Hematopoietic multipotent progenitor cell treated with erythropoietin and hydrocortisone succinate and interleukin-3 and kit ligand, for 6 days (in vitro differentiated cells): ENCODE measurements at regions not wholly inside any gene's neighbourhood (a gene's known extent, or its start where the extent isn't known, plus 50 kb on each side); places are given as distances from the start of the nearest gene placed in this dataset.
A peak's percentile ranks its signal among the peaks of the same experiment; 100 is the strongest.

Source experiments
- DNase-seq: peaks from one replicate; pipeline ENCODE4 v3.0.0-alpha.2; 2015

- no peak for DNase-seq
Observed at GRCh38 chr5:7018601-7019000, 305.4 kb downstream of the TENT4A start.

GRCh38 chr5:7036192-7036835 is 323.1 kb downstream of the TENT4A start:
- no peak for DNase-seq

GRCh38 chr5:7039074-7039473 is 325.8 kb downstream of the TENT4A start:
- no peak for DNase-seq

- no peak for DNase-seq
Observed at GRCh38 chr5:7040111-7040510, 326.9 kb downstream of the TENT4A start.

- no peak for DNase-seq
Observed at GRCh38 chr5:7043797-7044196, 330.6 kb downstream of the TENT4A start.

GRCh38 chr5:7047511-7048261 is 334.5 kb downstream of the TENT4A start:
- no peak for DNase-seq

GRCh38 chr5:7050986-7051385 is 337.8 kb downstream of the TENT4A start:
- DNase-seq, result no peak

GRCh38 chr5:7053125-7053524 is 339.9 kb downstream of the TENT4A start:
- DNase-seq, result no peak

GRCh38 chr5:7053528-7054209 is 340.4 kb downstream of the TENT4A start:
- DNase-seq, result no peak

GRCh38 chr5:7066471-7067235 is 329.3 kb upstream of the ADCY2 start:
- no peak for DNase-seq

GRCh38 chr5:7068156-7068555 is 327.8 kb upstream of the ADCY2 start:
- no peak for DNase-seq

GRCh38 chr5:7068899-7069298 is 327.0 kb upstream of the ADCY2 start:
- DNase-seq, result no peak

GRCh38 chr5:7072188-7072587 is 323.8 kb upstream of the ADCY2 start:
- no peak for DNase-seq

GRCh38 chr5:7073666-7074065 is 322.3 kb upstream of the ADCY2 start:
- DNase-seq, result no peak

- DNase-seq, result no peak
Observed at GRCh38 chr5:7074176-7074575, 321.8 kb upstream of the ADCY2 start.

GRCh38 chr5:7075470-7075869 is 320.5 kb upstream of the ADCY2 start:
- DNase-seq, result no peak

GRCh38 chr5:7078101-7078500 is 317.8 kb upstream of the ADCY2 start:
- DNase-seq, result no peak

GRCh38 chr5:7078901-7079300 is 317.0 kb upstream of the ADCY2 start:
- DNase-seq, result peak; percentile 7

GRCh38 chr5:7080501-7080900 is 315.4 kb upstream of the ADCY2 start:
- no peak for DNase-seq

GRCh38 chr5:7087719-7088297 is 308.1 kb upstream of the ADCY2 start:
- DNase-seq, result peak; percentile 1

GRCh38 chr5:7088849-7089248 is 307.1 kb upstream of the ADCY2 start:
- no peak for DNase-seq

GRCh38 chr5:7094626-7095025 is 301.3 kb upstream of the ADCY2 start:
- DNase-seq, result peak; percentile 62

GRCh38 chr5:7096294-7096693 is 299.6 kb upstream of the ADCY2 start:
- DNase-seq, result no peak
